NCI-H345 (cell line): ENCODE measurements at regions not wholly inside any gene's neighbourhood (a gene's known extent, or its start where the extent isn't known, plus 50 kb on each side); places are given as distances from the start of the nearest gene placed in this dataset.

Experiments used
- DNase-seq: peaks from one replicate; lab custom pipeline; 2025; lab: John Stamatoyannopoulos, UW

GRCh38 chr2:6418291-6418690 is 447.4 kb downstream of the CMPK2 start:
- no peak for DNase-seq

DNA sequence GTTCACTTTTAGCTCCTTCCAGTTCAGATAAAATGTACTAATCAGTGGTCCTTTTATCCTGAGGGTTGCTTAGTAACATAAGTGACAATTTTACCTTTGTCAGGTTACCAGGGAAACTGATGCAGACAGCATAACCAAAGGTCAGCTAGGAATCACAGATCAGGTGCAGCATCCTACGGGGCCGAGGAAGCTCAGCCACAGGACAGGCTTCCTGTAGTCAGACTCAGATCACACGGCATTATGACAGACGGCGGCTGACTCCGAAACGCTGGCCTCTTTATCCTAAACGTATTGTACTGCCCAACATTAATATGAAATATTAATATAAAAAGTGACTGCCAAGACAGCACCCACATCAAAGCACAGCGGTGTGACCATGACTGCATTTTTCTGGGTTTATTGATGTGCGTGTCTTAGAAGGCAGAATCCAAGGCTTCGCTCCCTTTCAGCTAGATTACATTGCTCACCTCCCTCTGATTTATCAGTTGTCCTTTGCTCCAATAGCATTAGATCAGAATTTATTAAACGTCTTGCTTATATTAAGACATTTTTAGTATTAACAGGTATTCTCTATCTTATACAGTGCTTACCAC is 444.5 kb downstream of the CMPK2 start:
- DNase-seq = no peak

DNA sequence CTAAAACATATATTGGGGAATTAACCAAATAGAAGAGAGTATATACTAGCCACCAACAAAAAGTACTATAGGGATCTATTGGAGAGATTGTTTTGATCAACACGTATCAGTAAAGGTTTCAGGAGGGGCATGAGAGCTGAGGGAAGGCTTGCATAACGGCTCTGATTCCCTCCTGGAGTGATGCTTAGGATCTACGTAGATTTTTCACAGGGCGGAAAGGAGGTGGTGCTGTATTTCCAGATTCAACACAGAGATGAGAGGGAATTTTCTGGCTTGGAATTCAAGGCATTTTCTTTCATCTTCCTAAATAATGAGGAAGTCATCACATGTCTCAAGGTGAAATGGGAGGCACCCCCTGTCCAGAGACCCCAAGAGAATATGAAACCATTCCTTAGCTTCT is 443.8 kb downstream of the CMPK2 start:
- no peak for DNase-seq

DNA sequence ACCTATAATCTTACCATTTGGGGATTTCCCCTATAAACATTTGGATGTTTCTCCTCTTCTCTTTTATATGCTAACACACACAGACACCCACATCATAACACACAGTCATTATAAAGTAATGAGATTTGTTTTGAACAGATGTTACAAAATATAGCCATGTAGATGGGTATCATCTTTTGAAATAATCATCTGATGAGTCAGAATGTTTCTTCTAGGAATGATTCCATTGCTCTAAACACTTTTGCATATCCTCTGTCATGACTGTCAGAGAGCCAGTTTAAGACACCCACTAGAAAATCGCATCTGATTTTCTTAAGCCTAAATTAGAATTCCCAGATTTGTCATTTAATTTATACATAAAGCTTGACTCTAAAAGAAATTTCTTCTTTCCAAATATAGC is 442.6 kb downstream of the CMPK2 start:
- DNase-seq = no peak

DNA sequence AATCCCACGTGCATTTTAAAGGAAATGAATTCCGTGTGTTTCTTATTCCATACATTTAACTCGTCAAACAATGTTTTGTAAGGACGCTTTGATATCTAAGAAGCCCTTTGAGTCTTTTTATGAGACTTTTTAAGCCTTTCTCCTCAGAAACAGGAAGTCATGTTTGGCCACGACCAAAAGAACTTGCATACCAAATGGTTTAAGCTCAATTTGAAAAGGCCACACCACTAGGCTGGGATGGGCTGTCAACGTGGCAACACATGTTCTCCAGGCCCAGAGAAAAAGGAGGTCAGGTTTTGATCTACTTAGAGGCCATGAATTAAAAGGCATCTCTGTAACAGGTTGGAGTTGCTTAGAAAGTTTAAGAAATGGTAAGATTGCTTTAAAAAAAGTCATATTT is 441.8 kb downstream of the CMPK2 start:
- DNase-seq = no peak

DNA sequence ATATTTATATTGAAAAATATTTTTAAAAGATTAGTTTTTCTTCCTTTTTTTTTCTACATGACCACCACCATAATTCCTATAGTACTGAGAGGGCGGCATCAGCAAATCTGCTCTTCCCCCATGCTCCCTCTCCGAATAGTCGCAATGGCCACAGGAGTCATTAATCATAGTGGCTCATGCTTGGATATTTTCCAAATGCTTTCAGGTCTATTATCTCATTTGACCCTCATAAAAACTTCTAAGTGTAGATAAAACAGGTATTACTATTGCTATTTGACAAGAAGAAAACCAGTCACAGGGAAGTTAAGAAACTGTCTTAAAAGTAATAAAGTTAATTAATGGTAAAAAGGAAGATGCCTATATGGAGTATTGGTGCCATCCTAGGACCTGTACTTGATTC is 440.7 kb downstream of the CMPK2 start:
- DNase-seq = no peak

- no peak for DNase-seq
Observed at GRCh38 chr2:6429210-6429986, 436.3 kb downstream of the CMPK2 start.

DNA sequence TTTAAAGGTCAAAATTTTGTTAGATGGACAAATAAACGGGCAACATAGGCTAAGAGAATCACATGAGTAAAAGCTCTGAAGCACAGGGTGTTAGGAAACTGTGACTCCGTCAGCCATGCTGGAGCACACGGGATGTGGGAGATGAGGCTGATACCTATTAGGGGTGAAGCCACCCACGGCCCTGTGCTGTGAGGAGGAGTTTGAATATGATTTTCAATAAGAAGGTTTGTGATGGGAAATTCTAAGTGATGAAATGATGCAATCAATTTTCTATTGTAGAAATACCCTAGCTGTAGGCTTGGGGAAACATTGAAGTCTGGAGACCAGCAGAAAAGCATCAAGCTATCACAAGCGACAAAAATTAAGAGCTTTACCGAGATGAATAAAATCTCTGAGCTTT is 431.3 kb downstream of the CMPK2 start:
- DNase-seq = no peak

GRCh38 chr2:6441800-6442199 is 423.9 kb downstream of the CMPK2 start:
- DNase-seq = no peak

DNA sequence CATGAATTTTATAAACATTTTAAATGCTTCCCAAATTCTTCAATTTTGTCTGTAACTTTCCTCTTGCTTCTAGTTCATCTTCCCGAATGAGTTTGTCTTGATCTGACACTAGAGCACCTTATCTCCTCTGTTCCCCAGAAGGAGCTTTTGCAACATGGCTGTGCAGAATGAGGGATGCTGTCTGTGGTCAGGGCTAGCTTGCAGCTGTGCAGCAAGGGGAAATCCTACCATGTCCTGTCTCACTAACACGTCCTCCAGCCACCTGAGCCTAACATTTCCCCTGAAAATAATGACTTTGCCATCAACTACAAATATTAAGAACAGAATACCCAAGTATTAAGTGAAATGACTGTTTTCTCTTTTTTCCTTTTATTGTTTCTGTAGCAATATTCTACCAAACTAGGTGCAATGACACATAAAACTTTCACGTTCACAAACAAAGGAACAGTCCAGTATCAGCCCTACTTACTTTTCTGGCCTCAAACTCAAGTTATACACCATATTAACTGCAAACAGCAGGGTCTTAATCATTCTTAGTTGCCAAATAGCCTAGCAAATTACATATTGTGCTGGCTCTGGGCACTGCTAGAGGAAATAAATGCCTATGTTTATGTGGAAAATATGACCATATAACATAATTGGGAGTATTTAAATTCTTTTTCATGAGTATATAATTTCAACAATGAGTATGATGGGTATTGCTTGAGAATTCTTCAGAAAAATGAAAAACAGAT is 423.3 kb downstream of the CMPK2 start:
- no peak for DNase-seq

GRCh38 chr2:6443061-6443823 is 422.5 kb downstream of the CMPK2 start:
- no peak for DNase-seq

DNA sequence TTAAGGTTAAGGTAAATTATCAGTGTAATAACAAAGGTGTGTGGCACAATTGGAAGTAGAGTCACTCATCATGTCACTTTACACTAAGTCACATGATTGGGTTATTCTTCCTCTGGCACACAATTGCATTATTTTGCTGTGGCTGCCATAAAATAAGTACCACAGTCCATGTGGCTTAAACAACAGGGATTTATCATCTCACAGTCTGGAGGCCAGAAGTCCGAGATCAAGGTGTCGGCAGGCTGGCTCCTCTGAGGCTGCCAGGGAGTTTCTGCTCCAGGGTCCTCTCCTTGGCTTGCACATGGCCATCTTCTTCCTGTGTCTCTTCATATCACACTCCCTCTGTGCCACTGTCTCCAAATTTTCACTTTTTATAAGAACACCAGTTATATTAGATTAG is 421.2 kb downstream of the CMPK2 start:
- DNase-seq = no peak

DNA sequence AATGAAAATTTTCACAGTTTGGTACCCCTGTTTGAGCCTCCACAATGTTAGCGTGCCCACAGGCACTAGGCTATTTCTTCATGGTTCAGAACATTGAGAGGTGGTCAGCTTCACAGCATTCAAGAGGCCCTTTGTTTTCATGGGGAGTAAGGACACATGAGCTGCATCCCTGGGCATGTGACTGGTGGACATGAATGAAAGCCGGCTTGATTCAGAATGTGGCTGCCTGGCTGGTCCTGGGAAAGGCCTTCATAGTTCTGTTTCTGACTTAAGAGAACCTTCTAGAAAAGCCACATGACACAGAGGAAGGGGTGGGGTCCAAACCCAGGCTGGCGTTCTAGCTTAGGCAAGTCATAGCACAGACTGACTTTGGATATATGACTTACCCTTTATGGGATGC is 420.6 kb downstream of the CMPK2 start:
- no peak for DNase-seq

GRCh38 chr2:6446938-6447608 is 418.6 kb downstream of the CMPK2 start:
- DNase-seq = no peak

GRCh38 chr2:6448893-6449292 is 416.8 kb downstream of the CMPK2 start:
- DNase-seq = no peak

DNA sequence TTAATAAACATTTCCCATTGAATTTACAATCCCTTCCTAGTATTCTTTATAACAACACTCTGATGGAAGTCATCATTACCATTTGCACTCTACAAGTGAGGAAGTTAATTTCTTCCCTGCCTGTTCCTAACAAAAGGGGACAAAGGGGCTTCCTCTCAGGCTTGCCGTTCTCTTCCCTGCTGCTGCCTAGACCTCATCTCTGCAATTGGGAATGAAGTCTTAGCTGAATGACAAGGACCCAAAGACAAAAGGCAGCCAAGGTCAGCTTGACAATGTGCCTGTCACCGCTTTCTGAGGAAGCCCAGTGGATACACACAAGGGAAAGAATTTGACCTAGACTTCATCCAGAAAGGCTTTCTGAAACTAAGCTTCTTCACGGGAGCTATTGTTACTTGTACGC is 416.4 kb downstream of the CMPK2 start:
- DNase-seq = no peak

DNA sequence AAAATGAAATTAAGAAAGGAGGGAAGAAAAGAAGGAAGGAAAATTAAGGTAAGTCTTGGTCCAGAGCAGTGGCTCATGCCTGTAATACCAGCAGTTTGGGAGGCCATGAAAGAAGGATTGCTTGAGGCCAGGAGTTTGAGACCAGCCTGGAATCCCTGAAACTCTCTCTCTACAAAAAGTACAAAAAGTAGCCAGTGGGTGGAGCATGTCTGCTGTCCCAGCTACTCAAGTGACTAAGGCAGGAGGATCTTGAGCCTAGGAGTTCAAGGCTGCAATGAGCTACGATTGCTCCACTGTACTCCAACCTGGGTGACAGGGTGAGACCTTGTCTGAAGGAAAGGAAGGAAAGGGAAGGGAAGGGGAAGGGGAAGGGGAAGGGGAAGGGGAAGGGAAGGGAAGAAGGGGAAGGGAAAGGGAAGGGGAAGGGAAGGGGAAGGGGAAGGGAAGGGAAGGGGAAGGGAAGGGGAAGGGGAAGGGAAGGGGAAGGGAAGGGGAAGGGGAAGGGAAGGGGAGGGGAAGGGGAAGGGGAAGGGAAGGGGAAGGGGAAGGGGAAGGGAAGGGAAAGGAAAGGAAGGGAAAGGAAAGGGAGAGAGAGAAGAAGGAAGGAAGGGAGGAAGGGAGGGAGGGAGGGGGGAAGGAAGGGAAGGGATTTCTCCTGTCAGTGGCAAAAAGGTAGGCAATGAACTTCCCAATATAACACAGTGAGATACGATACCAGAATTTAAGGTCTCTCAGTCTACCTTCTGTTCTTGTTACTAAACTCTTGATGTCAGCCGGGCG is 412.8 kb downstream of the CMPK2 start:
- DNase-seq = no peak

DNA sequence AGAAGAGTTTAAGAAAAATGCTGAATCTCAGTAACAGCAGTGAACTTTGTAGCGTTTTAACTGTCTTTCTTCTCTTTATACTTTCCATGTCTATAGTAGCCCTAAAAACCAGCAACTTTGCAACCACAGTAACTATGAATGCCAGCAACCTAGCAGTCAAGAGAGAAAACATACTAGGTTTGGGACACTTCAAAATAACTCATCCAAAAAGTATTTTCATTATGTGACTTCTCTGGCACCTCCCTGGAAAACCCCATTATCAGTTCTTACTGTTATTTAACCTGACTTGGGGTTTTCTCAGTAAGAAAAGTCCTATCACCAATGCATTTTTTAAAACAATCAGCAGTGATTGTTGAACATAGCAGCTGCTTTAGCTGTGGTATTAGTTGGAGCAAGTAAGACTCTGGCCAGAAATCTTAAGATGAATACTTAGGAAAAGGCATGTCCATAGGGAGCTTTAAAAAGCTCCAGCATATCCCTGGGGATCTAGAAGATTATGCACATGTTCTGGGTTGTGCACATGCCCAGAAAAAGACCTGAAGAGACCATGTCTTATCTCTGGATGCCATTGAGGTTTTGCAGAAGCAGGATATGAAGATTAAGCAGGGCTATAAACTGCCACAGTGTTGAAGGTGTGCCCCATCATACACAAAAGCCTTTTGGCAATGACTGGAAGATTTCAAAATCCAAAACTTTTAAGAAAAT is 411.3 kb downstream of the CMPK2 start:
- no peak for DNase-seq

DNA sequence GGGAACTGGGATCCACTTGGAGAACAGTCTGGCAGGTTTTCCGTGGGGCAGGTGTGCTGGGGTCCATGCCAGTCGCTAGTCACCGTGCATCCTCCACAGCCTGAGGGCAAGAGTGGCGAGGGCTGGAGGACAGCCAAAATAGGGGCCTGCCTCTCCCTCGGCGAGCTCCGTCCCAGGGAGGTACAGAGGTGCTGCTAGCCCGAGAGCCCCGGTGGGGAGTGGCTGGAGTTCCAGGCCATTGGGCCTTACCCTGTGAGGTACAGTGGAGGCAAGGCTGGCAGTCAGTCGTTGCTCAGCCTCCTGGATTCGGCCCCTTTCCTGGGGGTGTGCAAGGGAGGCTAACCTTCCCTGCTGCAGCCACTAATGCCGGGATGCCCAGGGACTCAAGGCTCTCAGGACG is 406.6 kb downstream of the CMPK2 start:
- DNase-seq = no peak

DNA sequence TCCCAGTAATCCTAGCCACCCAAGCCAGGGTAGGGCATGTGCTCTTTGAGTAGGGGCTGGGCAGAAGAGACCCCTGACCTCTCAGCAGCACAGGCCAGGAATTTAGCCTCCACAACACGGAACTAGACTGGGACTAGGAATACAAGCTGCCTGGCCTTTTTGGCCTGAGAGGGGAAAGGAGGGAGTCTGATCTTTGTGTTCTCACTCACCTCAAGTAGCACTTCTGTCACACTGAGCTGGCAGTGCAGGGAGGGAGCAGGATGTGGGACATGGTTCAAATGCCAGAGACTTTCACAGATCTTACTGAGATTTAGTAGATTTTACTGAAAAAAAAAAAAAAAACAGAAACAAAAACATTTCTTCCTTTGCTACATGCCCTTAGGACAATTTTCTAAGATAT is 395.2 kb downstream of the CMPK2 start:
- no peak for DNase-seq

GRCh38 chr2:6471419-6471818 is 394.3 kb downstream of the CMPK2 start:
- no peak for DNase-seq
